G401 (cell line): ENCODE measurements at regions not wholly inside any gene's neighbourhood (a gene's known extent, or its start where the extent isn't known, plus 50 kb on each side); places are given as distances from the start of the nearest gene placed in this dataset.

Source experiments
- DNase-seq: peaks from one replicate; pipeline ENCODE4 v3.0.0-alpha.2; 2015; ENCODE audit warnings: low spot score
- in situ Hi-C: cut with HindIII; loops from 2 replicates; pipeline ENCODE4 v1.10.0; 2016; ENCODE audit warnings: low sequenced_read_pairs, mixed read lengths

- in situ Hi-C loops, result no loop called here
- no peak for DNase-seq
Observed at GRCh38 chr3:193797566-193797965, 204.6 kb downstream of the OPA1 start.

- in situ Hi-C loops, result no loop called here
- DNase-seq, result no peak
Observed at GRCh38 chr3:193798051-193798450, 205.0 kb downstream of the OPA1 start.

- no peak for DNase-seq
- in situ Hi-C loops, result no loop called here
Observed at GRCh38 chr3:193800138-193801043, 207.4 kb downstream of the OPA1 start.

GRCh38 chr3:193801097-193801496 is 208.1 kb downstream of the OPA1 start:
- DNase-seq, result no peak
- in situ Hi-C loops, result no loop called here

- in situ Hi-C loops, result no loop called here
- DNase-seq, result no peak
Observed at GRCh38 chr3:193803288-193803687, 210.3 kb downstream of the OPA1 start.

- in situ Hi-C loops, result no loop called here
- DNase-seq, result peak; percentile 9
Observed at GRCh38 chr3:193805448-193805847, 212.4 kb downstream of the OPA1 start.

- DNase-seq, result no peak
- in situ Hi-C loops, result no loop called here
Observed at GRCh38 chr3:193808317-193808716, 215.3 kb downstream of the OPA1 start.

- in situ Hi-C loops, result no loop called here
Observed at GRCh38 chr3:193809106-193809505, 216.1 kb downstream of the OPA1 start.

GRCh38 chr3:193812078-193812725 is 219.2 kb downstream of the OPA1 start:
- no peak for DNase-seq
- in situ Hi-C loops, result no loop called here

More at GRCh38 chr3:193809106-193809505, 216.1 kb downstream of the OPA1 start:
- no peak for DNase-seq

GRCh38 chr3:193812791-193813500 is 219.9 kb downstream of the OPA1 start:
- DNase-seq, result no peak
- in situ Hi-C loops, result no loop called here

- in situ Hi-C loops, result no loop called here
- DNase-seq, result no peak
Observed at GRCh38 chr3:193813501-193813830, 220.5 kb downstream of the OPA1 start.

GRCh38 chr3:193814166-193814892 is 221.3 kb downstream of the OPA1 start:
- in situ Hi-C loops, result no loop called here

GRCh38 chr3:193815246-193816027 is 222.4 kb downstream of the OPA1 start:
- DNase-seq, result no peak
- in situ Hi-C loops, result no loop called here

More at GRCh38 chr3:193814166-193814892, 221.3 kb downstream of the OPA1 start:
- no peak for DNase-seq

GRCh38 chr3:193816028-193816395 is 223.0 kb downstream of the OPA1 start:
- in situ Hi-C loops, result no loop called here
- no peak for DNase-seq

- no peak for DNase-seq
Observed at GRCh38 chr3:193816656-193817311, 223.8 kb downstream of the OPA1 start.

GRCh38 chr3:193819117-193820010 is 226.4 kb downstream of the OPA1 start:
- no peak for DNase-seq
- in situ Hi-C loops, result no loop called here

More at GRCh38 chr3:193816656-193817311, 223.8 kb downstream of the OPA1 start:
- in situ Hi-C loops, result no loop called here

GRCh38 chr3:193821151-193821668 is 228.2 kb downstream of the OPA1 start:
- in situ Hi-C loops, result no loop called here
- DNase-seq, result no peak
